OCI-LY3 (cell line): ENCODE measurements at regions not wholly inside any gene's neighbourhood (a gene's known extent, or its start where the extent isn't known, plus 50 kb on each side); places are given as distances from the start of the nearest gene placed in this dataset.

Experiments used
- CTCF ChIP-seq: fragments of 200-600, 300-600 bp; sonication (generic); IDR thresholded peaks from 2 replicates; pipeline ENCODE4 v1.5.1; 2014; ENCODE audit warnings: antibody characterized with exemption, low read length, low read depth
- EZH2phosphoT487 ChIP-seq: fragments of 200-600 bp; shearing (Covaris generic); IDR thresholded peaks from 2 replicates; pipeline ENCODE4 v1.6.1; 2018; ENCODE audit warnings: antibody characterized with exemption, mixed run types, low read depth

DNA sequence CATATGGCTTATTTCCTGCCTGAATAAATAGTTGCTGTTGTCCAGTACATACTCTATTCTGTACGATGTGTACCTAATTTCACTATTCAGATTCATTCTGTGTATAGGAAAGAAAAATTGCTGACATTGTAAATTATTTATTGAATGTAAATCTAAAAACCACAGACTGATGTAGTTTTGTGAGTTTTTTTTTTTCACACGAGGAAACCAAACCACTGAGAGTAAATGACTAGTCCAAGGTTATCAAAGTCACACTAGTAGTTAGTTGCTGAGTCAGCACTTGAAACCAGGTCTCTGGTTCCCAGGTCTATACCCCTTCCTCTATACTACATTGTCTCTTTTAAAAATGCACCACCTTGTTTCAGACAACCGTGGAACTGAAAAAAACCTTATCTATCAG, 298.3 kb upstream of the DIAPH2 start:
- TF ChIP-seq CTCF (no peak), EZH2phosphoT487 (no peak)
